Liver (tissue), 8 donors: ENCODE measurements at regions not wholly inside any gene's neighbourhood (a gene's known extent, or its start where the extent isn't known, plus 50 kb on each side); places are given as distances from the start of the nearest gene placed in this dataset.

Experiments
- DNase-seq: peaks from one replicate; pipeline ENCODE4 v3.0.0-alpha.2; 2017; ENCODE audit warnings: low spot score
- H3K27ac ChIP-seq, 2 donors: one replicate each; pipeline ENCODE4 v1.7.0; 2013; ENCODE audit warnings: inconsistent platforms in 2 of 2, low read length in 2 of 2, control low read depth in 1 of 2, low read depth in 1 of 2, mild to moderate bottlenecking in 1 of 2
- H3K27me3 ChIP-seq, 4 donors: one replicate each; pipeline versions ENCODE4 v1.6.1 to v1.7.0; 2013; ENCODE audit warnings: low read length in 3 of 4, inconsistent platforms in 1 of 4, mild to moderate bottlenecking in 1 of 4, moderate library complexity in 1 of 4; ENCODE audit not compliant: control insufficient read depth in 4 of 4, insufficient read depth in 4 of 4
- H3K36me3 ChIP-seq, 4 donors: one replicate each; pipeline versions ENCODE4 v1.6.1 to v1.7.0; 2013; ENCODE audit warnings: low read length in 3 of 4, mild to moderate bottlenecking in 3 of 4, low read depth in 1 of 4, moderate library complexity in 1 of 4; ENCODE audit not compliant: control insufficient read depth in 4 of 4, insufficient read depth in 3 of 4
- H3K4me1 ChIP-seq, 4 donors: one replicate each; pipeline versions ENCODE4 v1.6.1 to v1.7.0; 2013; ENCODE audit warnings: low read length in 3 of 4, mild to moderate bottlenecking in 3 of 4, moderate library complexity in 1 of 4; ENCODE audit not compliant: control insufficient read depth in 4 of 4, insufficient read depth in 4 of 4
- H3K4me3 ChIP-seq, 3 donors: one replicate each; pipeline versions ENCODE4 v1.6.1 to v1.7.0; 2013; ENCODE audit warnings: low read length in 3 of 3, control low read depth in 1 of 3, low read depth in 1 of 3, mild to moderate bottlenecking in 1 of 3
- H3K9ac ChIP-seq, 2 donors: one replicate each; pipeline ENCODE4 v1.7.0; 2013; ENCODE audit warnings: low read length in 2 of 2, mild to moderate bottlenecking in 2 of 2, moderate library complexity in 2 of 2, control low read depth in 1 of 2, low read depth in 1 of 2
- H3K9me3 ChIP-seq, 4 donors: one replicate each; pipeline versions ENCODE4 v1.6.1 to v1.7.0; 2013; ENCODE audit warnings: low read length in 3 of 4; ENCODE audit not compliant: control insufficient read depth in 4 of 4
- ATF3 ChIP-seq: IDR thresholded peaks from 2 replicates; pipeline ENCODE4 v1.6.1; 2016; ENCODE audit warnings: antibody characterized with exemption
- CTCF ChIP-seq: fragments of 150-350 bp; IDR thresholded peaks from 2 replicates; pipeline ENCODE4 v1.5.1; 2017; ENCODE audit warnings: improper control_type of control experiment, low read depth, low read length; ENCODE audit not compliant: missing input control
- FOXA1 ChIP-seq: IDR thresholded peaks from 2 replicates; pipeline ENCODE4 v1.6.1; 2016; ENCODE audit warnings: antibody characterized with exemption
- FOXA2 ChIP-seq: IDR thresholded peaks from 2 replicates; pipeline ENCODE4 v1.6.1; 2016; ENCODE audit warnings: antibody characterized with exemption
- GABPA ChIP-seq, 2 donors: IDR thresholded peaks in 1 of 2; conservative IDR thresholded peaks in 1 of 2; 2 replicates each; pipeline ENCODE4 v1.6.1; 2016; ENCODE audit warnings: antibody characterized with exemption in 2 of 2, mild to moderate bottlenecking in 1 of 2, moderate library complexity in 1 of 2
- HNF4G ChIP-seq: IDR thresholded peaks from 2 replicates; pipeline ENCODE4 v1.6.1; 2016; ENCODE audit warnings: antibody characterized with exemption
- JUND ChIP-seq, 2 donors: IDR thresholded peaks; 2 replicates each; pipeline ENCODE4 v1.6.1; 2016; ENCODE audit warnings: antibody characterized with exemption in 2 of 2
- RAD21 ChIP-seq, 2 donors: IDR thresholded peaks; 2 replicates each; pipeline ENCODE4 v1.6.1; 2016; ENCODE audit warnings: antibody characterized with exemption in 2 of 2, mild to moderate bottlenecking in 2 of 2
- RXRA ChIP-seq, 2 donors: IDR thresholded peaks; 2 replicates each; pipeline ENCODE4 v1.6.1; 2017 to 2018; ENCODE audit warnings: antibody characterized with exemption in 2 of 2, mild to moderate bottlenecking in 1 of 2
- SP1 ChIP-seq: IDR thresholded peaks from 2 replicates; pipeline ENCODE4 v1.6.1; 2018; ENCODE audit warnings: antibody characterized with exemption, mild to moderate bottlenecking
- TAF1 ChIP-seq: conservative IDR thresholded peaks from 2 replicates; pipeline ENCODE4 v1.6.1; 2016; ENCODE audit warnings: antibody characterized with exemption, mild to moderate bottlenecking
- YY1 ChIP-seq: IDR thresholded peaks from 2 replicates; pipeline ENCODE4 v1.6.1; 2016; ENCODE audit warnings: antibody characterized with exemption, mild to moderate bottlenecking
- ZBTB33 ChIP-seq: IDR thresholded peaks from 2 replicates; pipeline ENCODE4 v1.6.1; 2016; ENCODE audit warnings: antibody characterized with exemption
- WGBS: extraction: QIAGEN DNeasy Blood & Tissue Kit; methylation state at CpG from one replicate; pipeline ENCODE4 v1.1.7; 2013; 5-methylcytosine and 5-hydroxymethylcytosine counted together
- TF ChIP-seq, protein P1 (sequence below): IDR thresholded peaks from 2 replicates; pipeline ENCODE4 v1.6.1; 2016; ENCODE audit warnings: antibody characterized with exemption, mild to moderate bottlenecking
- donor health status: healthy.
- donor health status: healthy.
- donor health status: healthy.
- donor health status: healthy.
- donor health status: healthy.

- no peak overlapping the region for H3K4me3 ChIP-seq
- H3K4me1 ChIP-seq = no peaks in the 10 kb centered on the region
- no peak for DNase-seq
- no peak overlapping the region for H3K27ac ChIP-seq
- 95% methylated on average over 28 of the region's 28 CpGs for WGBS
- TF ChIP-seq CTCF = no peak
- no peak for TF ChIP-seq TAF1
- TF ChIP-seq JUND (IDR thresholded peaks at IDR 0.05) = no peak
- no peak for TF ChIP-seq FOXA1
- TF ChIP-seq HNF4G = no peak
- H3K27me3 ChIP-seq = no peaks in the 10 kb centered on the region
- H3K9ac ChIP-seq = no peak overlapping the region
- H3K9me3 ChIP-seq = peaks cover 0 to 4% (median 0%) of the 10 kb centered on the region in 4 donors
- H3K36me3 ChIP-seq = no peaks in the 10 kb centered on the region
These were observed 343.5 kb upstream of the RGMA start for GRCh38 chr15:93432474-93432873.

DNA sequence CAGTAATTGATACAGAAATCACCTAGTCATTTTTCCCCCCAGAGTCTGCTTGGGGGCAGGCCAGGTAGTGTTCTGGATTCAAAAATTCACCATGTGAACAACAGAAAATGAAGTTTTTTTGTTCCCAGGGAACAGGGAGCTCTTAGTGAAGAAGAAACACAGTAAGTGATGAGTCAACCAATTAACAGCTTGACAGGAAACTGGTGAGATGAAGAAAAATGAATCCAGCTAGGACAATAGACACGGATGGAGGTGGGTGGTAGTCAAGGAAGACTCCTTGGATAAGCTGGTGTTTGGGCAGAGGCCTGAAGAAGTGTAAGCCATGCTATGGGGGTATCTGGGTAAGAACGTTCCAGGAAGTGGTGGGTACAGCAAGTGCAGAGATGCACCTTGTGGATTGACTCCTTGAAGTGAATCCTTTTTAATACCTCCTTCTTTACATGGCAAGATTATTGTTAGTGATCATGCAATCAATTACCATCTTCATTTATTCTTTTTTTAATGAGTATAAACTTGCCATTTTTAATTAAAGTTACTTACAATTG lies 339.9 kb upstream of the RGMA start:
- DNase-seq = no peak
- no peak overlapping the region for H3K27ac ChIP-seq
- no peaks in the 10 kb centered on the region for H3K27me3 ChIP-seq
- no peak overlapping the region for H3K9ac ChIP-seq
- H3K36me3 ChIP-seq = no peaks in the 10 kb centered on the region
- H3K4me3 ChIP-seq = no peak overlapping the region
- 49% methylated on average over 2 of the region's 2 CpGs for WGBS
- peaks cover 0 to 4% (median 0%) of the 10 kb centered on the region in 4 donors for H3K9me3 ChIP-seq
- no peaks in the 10 kb centered on the region for H3K4me1 ChIP-seq
- TF ChIP-seq YY1 (no peak), HNF4G (no peak), FOXA1 (no peak), ATF3 (no peak), TAF1 (no peak), GABPA (IDR thresholded peaks at IDR 0.05 in 1 of 2, conservative IDR thresholded peaks at IDR 0.05 in 1 of 2) (no peak), ZBTB33 (no peak), RXRA (IDR thresholded peaks at IDR 0.05) (no peak), CTCF (no peak), FOXA2 (no peak), SP1 (no peak), JUND (IDR thresholded peaks at IDR 0.05) (no peak), RAD21 (IDR thresholded peaks at IDR 0.05) (no peak)
- TF ChIP-seq, protein P1, sequence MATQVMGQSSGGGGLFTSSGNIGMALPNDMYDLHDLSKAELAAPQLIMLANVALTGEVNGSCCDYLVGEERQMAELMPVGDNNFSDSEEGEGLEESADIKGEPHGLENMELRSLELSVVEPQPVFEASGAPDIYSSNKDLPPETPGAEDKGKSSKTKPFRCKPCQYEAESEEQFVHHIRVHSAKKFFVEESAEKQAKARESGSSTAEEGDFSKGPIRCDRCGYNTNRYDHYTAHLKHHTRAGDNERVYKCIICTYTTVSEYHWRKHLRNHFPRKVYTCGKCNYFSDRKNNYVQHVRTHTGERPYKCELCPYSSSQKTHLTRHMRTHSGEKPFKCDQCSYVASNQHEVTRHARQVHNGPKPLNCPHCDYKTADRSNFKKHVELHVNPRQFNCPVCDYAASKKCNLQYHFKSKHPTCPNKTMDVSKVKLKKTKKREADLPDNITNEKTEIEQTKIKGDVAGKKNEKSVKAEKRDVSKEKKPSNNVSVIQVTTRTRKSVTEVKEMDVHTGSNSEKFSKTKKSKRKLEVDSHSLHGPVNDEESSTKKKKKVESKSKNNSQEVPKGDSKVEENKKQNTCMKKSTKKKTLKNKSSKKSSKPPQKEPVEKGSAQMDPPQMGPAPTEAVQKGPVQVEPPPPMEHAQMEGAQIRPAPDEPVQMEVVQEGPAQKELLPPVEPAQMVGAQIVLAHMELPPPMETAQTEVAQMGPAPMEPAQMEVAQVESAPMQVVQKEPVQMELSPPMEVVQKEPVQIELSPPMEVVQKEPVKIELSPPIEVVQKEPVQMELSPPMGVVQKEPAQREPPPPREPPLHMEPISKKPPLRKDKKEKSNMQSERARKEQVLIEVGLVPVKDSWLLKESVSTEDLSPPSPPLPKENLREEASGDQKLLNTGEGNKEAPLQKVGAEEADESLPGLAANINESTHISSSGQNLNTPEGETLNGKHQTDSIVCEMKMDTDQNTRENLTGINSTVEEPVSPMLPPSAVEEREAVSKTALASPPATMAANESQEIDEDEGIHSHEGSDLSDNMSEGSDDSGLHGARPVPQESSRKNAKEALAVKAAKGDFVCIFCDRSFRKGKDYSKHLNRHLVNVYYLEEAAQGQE = no peak
